ENCODE measurements at regions not wholly inside any gene's neighbourhood (a gene's known extent, or its start where the extent isn't known, plus 50 kb on each side); places are given as distances from the start of the nearest gene placed in this dataset.
A peak's percentile ranks its signal among the peaks of the same experiment; 100 is the strongest.

DNA sequence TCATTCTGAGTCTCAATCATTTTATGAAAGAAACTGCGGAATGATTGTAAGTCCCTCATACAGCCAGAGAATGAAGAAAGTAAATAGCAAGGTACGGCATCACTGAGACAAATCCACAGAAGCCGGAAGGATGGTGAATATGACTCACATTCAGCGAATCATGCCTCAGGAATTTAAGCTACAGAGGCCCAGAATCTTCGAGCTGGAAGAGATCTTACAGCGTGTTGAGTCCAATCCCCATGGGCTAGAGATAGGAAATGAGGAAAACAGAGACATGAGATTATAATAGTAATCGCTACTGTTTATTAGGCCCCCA lies 173.2 kb downstream of the KIF18A start:
- H3K4me3 ChIP-seq (ENCODE audit: control insufficient read depth, low read depth, low read length): no peak overlapping the region
- DNase-seq (ENCODE audit: low read depth): peak; percentile 90
- TF ChIP-seq, protein P1, sequence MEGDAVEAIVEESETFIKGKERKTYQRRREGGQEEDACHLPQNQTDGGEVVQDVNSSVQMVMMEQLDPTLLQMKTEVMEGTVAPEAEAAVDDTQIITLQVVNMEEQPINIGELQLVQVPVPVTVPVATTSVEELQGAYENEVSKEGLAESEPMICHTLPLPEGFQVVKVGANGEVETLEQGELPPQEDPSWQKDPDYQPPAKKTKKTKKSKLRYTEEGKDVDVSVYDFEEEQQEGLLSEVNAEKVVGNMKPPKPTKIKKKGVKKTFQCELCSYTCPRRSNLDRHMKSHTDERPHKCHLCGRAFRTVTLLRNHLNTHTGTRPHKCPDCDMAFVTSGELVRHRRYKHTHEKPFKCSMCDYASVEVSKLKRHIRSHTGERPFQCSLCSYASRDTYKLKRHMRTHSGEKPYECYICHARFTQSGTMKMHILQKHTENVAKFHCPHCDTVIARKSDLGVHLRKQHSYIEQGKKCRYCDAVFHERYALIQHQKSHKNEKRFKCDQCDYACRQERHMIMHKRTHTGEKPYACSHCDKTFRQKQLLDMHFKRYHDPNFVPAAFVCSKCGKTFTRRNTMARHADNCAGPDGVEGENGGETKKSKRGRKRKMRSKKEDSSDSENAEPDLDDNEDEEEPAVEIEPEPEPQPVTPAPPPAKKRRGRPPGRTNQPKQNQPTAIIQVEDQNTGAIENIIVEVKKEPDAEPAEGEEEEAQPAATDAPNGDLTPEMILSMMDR (IDR thresholded peaks at IDR 0.05; ENCODE audit: control insufficient read depth, insufficient read depth, low read depth, low read length, missing control alignments): no peak

DNA sequence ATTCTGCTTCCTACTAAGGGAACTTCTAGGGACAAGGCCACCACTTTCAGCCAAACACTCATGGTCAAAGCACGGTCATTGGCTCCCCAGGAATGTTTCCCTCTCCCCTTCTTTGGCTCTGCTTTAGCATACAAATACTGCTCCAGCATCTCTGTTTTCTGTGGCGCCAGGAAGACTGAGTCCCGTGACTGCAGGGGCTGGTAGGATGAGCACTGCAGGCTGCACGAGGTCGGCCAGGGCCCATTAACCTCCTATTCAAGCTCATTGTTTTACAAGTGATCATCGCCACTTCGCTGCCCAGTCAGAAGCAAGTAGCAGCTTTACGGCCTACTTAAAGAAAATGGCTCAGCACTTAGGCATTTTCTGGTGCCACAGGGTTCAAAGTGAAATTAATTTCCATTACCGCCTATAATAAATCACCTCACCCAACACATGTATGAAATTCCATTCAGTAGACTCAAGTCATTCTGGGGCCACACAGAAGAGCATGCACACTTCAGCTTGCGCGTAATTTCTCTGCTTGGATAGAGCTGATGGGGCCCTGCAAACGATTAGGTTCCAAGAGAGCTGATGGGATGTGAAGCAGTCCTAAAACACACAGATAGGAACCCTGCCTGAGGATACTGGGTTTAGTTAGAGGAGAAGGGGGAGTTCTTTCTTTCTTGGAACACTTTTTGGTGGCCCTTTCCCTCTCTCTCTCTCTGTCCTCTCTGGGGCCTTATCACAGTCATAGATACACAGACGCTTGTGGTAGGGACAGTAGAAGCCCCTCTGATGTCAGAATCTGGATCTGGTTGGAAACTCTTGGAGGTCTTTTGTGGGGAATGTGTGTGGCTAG lies 173.7 kb downstream of the KIF18A start:
- no peak overlapping the region for H3K4me3 ChIP-seq (ENCODE audit: control insufficient read depth, low read depth, low read length)
- TF ChIP-seq, protein P1 (IDR thresholded peaks at IDR 0.05; ENCODE audit: control insufficient read depth, insufficient read depth, low read depth, low read length, missing control alignments): no peak
- peak; percentile 100 for DNase-seq (ENCODE audit: low read depth)

DNA sequence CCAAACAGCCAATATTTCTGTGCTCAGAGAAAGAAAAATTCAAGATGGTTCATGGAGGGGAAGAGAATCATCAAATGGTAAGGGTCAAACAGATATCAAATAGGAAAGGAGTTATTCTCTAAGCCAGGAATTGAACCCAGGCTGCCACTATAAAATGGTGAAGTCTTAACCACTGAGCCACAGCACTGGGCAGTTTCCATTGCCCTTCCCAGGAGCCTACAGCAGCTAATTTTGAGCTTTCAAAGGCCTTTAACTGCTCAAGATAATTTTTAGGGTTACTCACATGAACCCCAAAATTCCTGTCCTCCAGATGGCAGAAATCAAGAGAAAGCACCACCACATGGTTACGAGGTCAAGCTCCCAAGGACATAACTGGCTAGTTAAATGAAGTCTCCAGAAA lies 176.2 kb downstream of the KIF18A start:
- DNase-seq (ENCODE audit: low read depth): no peak
- TF ChIP-seq, protein P1 (IDR thresholded peaks at IDR 0.05; ENCODE audit: control insufficient read depth, insufficient read depth, low read depth, low read length, missing control alignments): no peak
- no peak overlapping the region for H3K4me3 ChIP-seq (ENCODE audit: control insufficient read depth, low read depth, low read length)

DNA sequence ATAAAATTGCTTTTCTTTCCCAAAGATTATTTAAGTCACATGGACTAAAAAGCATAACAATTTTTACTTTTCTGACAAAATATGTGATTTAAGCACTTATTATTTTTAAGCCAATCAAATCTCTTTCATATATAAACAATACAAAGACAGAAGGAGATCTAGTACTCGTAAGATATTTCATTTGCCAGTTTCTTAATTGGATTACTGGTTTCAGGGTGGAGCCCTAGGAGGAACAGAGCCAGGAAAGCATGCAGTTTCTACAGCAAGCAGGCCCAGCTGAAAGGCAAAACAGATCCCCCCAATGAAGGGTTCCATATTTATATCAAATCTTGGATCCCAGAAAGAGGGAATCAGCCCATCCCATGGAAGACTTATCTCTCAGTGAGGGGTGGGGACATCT lies 177.0 kb downstream of the KIF18A start:
- H3K4me3 ChIP-seq (ENCODE audit: control insufficient read depth, low read depth, low read length): no peak overlapping the region

DNA sequence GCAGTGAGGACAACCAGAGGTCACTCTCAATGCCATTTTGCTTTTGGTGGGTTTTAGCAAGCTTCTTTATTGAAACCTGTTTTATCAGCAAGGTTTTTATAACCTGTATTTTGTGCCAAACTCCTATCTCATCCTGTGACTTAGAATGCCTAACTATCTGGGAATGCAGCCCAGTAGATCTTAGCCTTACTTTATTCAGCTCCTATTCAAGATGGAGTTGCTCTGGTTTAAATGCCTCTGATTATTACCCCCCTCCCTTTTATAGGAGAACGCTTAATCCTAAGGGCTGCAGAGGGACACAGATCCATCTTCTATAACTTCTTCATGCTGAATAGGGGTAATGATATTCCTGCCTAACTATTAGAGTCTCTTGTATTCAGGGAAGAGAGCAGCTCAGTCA lies 179.1 kb downstream of the KIF18A start:
- no peak overlapping the region for H3K4me3 ChIP-seq (ENCODE audit: control insufficient read depth, low read depth, low read length)
- no peak for DNase-seq (ENCODE audit: low read depth)
- TF ChIP-seq, protein P1 (IDR thresholded peaks at IDR 0.05; ENCODE audit: control insufficient read depth, insufficient read depth, low read depth, low read length, missing control alignments): no peak

More for the DNA sequence above, 177.0 kb downstream of the KIF18A start:
- TF ChIP-seq, protein P1 (IDR thresholded peaks at IDR 0.05; ENCODE audit: control insufficient read depth, insufficient read depth, low read depth, low read length, missing control alignments): no peak
- DNase-seq (ENCODE audit: low read depth): no peak

DNA sequence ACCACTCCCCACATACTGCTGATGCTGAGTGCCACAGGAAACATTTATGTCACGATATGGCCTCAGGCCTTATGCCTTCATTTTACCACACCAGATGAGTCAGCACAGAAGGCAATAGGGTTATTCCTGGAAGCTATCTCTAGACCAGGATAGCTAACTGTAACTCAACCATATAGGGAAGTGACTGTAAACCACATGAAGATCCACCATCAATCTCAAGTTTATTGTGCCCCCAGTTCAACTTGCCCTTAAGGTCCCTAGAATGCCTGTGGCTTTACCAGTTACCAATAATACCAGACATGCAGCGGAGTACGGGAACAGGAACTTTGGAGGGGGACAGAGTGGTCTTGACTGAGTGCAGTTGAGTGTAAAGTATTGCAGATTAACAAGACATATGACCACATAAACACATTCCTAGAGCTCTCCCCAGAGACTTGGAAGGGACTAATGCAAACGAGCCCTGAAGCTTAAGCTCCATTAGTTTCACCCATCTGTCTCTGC lies 180.9 kb downstream of the KIF18A start:
- TF ChIP-seq, protein P1 (IDR thresholded peaks at IDR 0.05; ENCODE audit: control insufficient read depth, insufficient read depth, low read depth, low read length, missing control alignments): no peak
- no peak overlapping the region for H3K4me3 ChIP-seq (ENCODE audit: control insufficient read depth, low read depth, low read length)
- peak; percentile 85 for DNase-seq (ENCODE audit: low read depth)
